B cell (primary cell): ENCODE measurements at regions not wholly inside any gene's neighbourhood (a gene's known extent, or its start where the extent isn't known, plus 50 kb on each side); places are given as distances from the start of the nearest gene placed in this dataset.

Experiments
- ATAC-seq: fragments of 200-7000 bp; cut with Tn5 transposase; one replicate; pipeline ENCODE4 v1.10.0; 2021; ENCODE audit warnings: low read depth, mild to moderate bottlenecking, moderate number of reproducible peaks, moderate library complexity
- CTCF ChIA-PET: fragments of 350-600 bp; sonication (Branson Sonifier 250); formaldehyde crosslinking; loops from one replicate; lab custom pipeline; 2021; ENCODE audit warnings: antibody characterized with exemption, inconsistent platforms; lab: Charles Lee
- POLR2A ChIA-PET: fragments of 350-600 bp; sonication (Branson Sonifier 250); formaldehyde crosslinking; loops from one replicate; lab custom pipeline; 2021; ENCODE audit warnings: antibody characterized with exemption; lab: Charles Lee
- DNase-seq: peaks from one replicate; pipeline ENCODE4 v3.0.0; 2013
- H2AFZ ChIP-seq: 2 replicates; pipeline ENCODE4 v1.6.1; 2012; ENCODE audit warnings: mild to moderate bottlenecking, low read depth, low read length; ENCODE audit not compliant: insufficient read depth, poor library complexity, severe bottlenecking
- H3K27ac ChIP-seq, 2 donors: 1 replicate in 1 of 2; 2 replicates in 1 of 2; pipeline ENCODE4 v1.5.1; 2012 to 2013; ENCODE audit warnings: low read length in 2 of 2, mild to moderate bottlenecking in 2 of 2, moderate library complexity in 1 of 2
- H3K27me3 ChIP-seq, 4 experiments: fragments of 200-600 bp in 1 of 4; sonication (generic) in 1 of 4; replicated peaks in 1 of 4; 1 replicate in 2 of 4; 2 replicates in 2 of 4; pipeline versions ENCODE4 v1.6.1 to v1.7.0; 2013 to 2016; ENCODE audit warnings: low read length in 3 of 4, mild to moderate bottlenecking in 2 of 4, mixed read lengths in 1 of 4, moderate library complexity in 1 of 4; ENCODE audit not compliant: insufficient read depth in 4 of 4, control insufficient read depth in 3 of 4; ENCODE audit errors: control extremely low read depth in 1 of 4
- H3K36me3 ChIP-seq, 2 experiments: replicated peaks in 1 of 2; 1 replicate in 1 of 2; 2 replicates in 1 of 2; pipeline versions ENCODE4 v1.6.1 to v1.7.1; 2013; ENCODE audit warnings: low read length in 1 of 2; ENCODE audit not compliant: insufficient read depth in 2 of 2, control insufficient read depth in 1 of 2; ENCODE audit errors: control extremely low read depth in 1 of 2, extremely low read depth in 1 of 2
- H3K4me1 ChIP-seq, 2 donors: fragments of 200-600 bp in 1 of 2; sonication (generic) in 1 of 2; 1 replicate in 1 of 2; 2 replicates in 1 of 2; pipeline versions ENCODE4 v1.5.1 to v1.6.1; 2013 to 2017; ENCODE audit warnings: low read length in 2 of 2; ENCODE audit not compliant: control insufficient read depth in 2 of 2, insufficient read depth in 2 of 2
- H3K4me2 ChIP-seq: replicated peaks from 2 replicates; pipeline ENCODE3; 2012; ENCODE audit warnings: mild to moderate bottlenecking, low read depth, low read length; ENCODE audit not compliant: poor library complexity, severe bottlenecking
- H3K4me3 ChIP-seq, 5 experiments: fragments of 200-600 bp in 1 of 5; sonication (generic) in 1 of 5; 1 replicate in 3 of 5; 2 replicates in 2 of 5; pipeline versions ENCODE4 v1.5.1 to v1.7.0; 2011 to 2016; ENCODE audit warnings: low read length in 4 of 5, mild to moderate bottlenecking in 4 of 5, low read depth in 2 of 5, control low read depth in 1 of 5, moderate library complexity in 1 of 5; ENCODE audit not compliant: insufficient read depth in 1 of 5; ENCODE audit errors: control extremely low read depth in 1 of 5, extremely low read depth in 1 of 5
- H3K79me2 ChIP-seq: fragments of 200-600 bp; sonication (generic); one replicate; pipeline ENCODE4 v1.6.0; 2016; ENCODE audit warnings: low read length; ENCODE audit not compliant: control insufficient read depth, insufficient read depth
- H3K9ac ChIP-seq: fragments of 200-600 bp; sonication (generic); 2 replicates; pipeline ENCODE4 v1.6.1; 2017; ENCODE audit warnings: mild to moderate bottlenecking, low read length, moderate library complexity
- H3K9me3 ChIP-seq, 3 donors: one replicate each; pipeline versions ENCODE4 v1.6.1 to v1.7.1; 2013; ENCODE audit warnings: low read length in 2 of 3; ENCODE audit not compliant: control insufficient read depth in 2 of 3, insufficient read depth in 1 of 3; ENCODE audit errors: control extremely low read depth in 1 of 3
- H4K20me1 ChIP-seq: 2 replicates; pipeline ENCODE4 v1.6.0; 2012; ENCODE audit warnings: mild to moderate bottlenecking, low read length; ENCODE audit not compliant: insufficient read depth, control insufficient read depth, poor library complexity, severe bottlenecking
- H3K27ac Mint-ChIP-seq: one replicate; pipeline ENCODE4 v1.8.0; 2021; ENCODE audit warnings: mixed read lengths
- H3K27me3 Mint-ChIP-seq: one replicate; pipeline ENCODE4 v1.8.0; 2021; ENCODE audit warnings: mixed read lengths
- H3K4me1 Mint-ChIP-seq: one replicate; pipeline ENCODE4 v1.8.0; 2021; ENCODE audit warnings: mixed read lengths
- H3K4me3 Mint-ChIP-seq: one replicate; pipeline ENCODE4 v1.8.0; 2021; ENCODE audit warnings: mixed read lengths
- H3K9me3 Mint-ChIP-seq: one replicate; pipeline ENCODE4 v1.8.0; 2022; ENCODE audit warnings: mixed read lengths; ENCODE audit not compliant: insufficient read depth
- EZH2 ChIP-seq: IDR thresholded peaks from 2 replicates; pipeline ENCODE4 v1.6.1; 2012; ENCODE audit warnings: borderline replicate concordance, low read depth, mild to moderate bottlenecking, moderate library complexity, low read length; ENCODE audit not compliant: insufficient read depth, poor library complexity, severe bottlenecking
- WGBS: methylation state at CpG from one replicate; pipeline ENCODE4 v1.1.5; 2013; ENCODE audit warnings: missing lambda C conversion rate; ENCODE audit not compliant: insufficient coverage; 5-methylcytosine and 5-hydroxymethylcytosine counted together
- intact Hi-C: fragments of 100-400 bp; cut with micrococcal nuclease; formaldehyde crosslinking; loops from one replicate; pipeline ENCODE4 v1.10.0; 2022
- TF ChIP-seq, protein P1 (sequence below): fragments of 200-600 bp; IDR thresholded peaks from one replicate; pipeline ENCODE4 v1.8.0; 2022; ENCODE audit warnings: antibody characterized with exemption, mild to moderate bottlenecking

DNA sequence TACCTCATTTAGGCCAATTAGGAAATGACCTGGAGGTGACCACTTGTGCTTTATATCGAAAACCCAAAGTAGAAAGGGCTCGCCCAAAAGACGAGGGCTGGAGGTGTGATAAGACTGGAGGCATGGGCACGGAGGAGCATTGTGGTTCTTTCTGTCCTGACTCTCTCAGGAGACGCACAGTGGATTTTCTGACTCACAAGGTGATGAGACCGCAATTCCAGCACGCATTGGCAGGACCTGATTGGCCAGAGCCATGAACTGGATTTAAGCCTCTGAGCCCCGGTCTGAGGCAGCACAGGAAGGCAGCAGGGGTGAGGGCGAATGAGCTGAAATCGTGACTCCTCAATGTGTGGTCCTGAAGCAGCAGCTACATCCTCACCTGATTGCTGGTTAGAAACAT lies 559.1 kb upstream of the SALL1 start:
- Histone ChIP-seq H3K9me3 (peaks cover 0 to 9% (median 0%) of the 10 kb centered on the region in 3 donors), H3K79me2 (no peaks in the 10 kb centered on the region), H3K4me1 (no peaks in the 10 kb centered on the region), H3K9ac (no peak overlapping the region), H3K4me3 (no peak overlapping the region), H3K36me3 (no peaks in the 10 kb centered on the region), H4K20me1 (no peaks in the 10 kb centered on the region), H2AFZ (no peak overlapping the region), H3K27me3 (no peaks in the 10 kb centered on the region), H3K4me2 (no peak overlapping the region), H3K27ac (no peak overlapping the region)
- TF ChIP-seq, protein P1, sequence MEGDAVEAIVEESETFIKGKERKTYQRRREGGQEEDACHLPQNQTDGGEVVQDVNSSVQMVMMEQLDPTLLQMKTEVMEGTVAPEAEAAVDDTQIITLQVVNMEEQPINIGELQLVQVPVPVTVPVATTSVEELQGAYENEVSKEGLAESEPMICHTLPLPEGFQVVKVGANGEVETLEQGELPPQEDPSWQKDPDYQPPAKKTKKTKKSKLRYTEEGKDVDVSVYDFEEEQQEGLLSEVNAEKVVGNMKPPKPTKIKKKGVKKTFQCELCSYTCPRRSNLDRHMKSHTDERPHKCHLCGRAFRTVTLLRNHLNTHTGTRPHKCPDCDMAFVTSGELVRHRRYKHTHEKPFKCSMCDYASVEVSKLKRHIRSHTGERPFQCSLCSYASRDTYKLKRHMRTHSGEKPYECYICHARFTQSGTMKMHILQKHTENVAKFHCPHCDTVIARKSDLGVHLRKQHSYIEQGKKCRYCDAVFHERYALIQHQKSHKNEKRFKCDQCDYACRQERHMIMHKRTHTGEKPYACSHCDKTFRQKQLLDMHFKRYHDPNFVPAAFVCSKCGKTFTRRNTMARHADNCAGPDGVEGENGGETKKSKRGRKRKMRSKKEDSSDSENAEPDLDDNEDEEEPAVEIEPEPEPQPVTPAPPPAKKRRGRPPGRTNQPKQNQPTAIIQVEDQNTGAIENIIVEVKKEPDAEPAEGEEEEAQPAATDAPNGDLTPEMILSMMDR = no peak
- TF ChIP-seq EZH2 = no peak
- DNase-seq (no peak), ATAC-seq (no peak)
- peaks cover 8% of the 10 kb centered on the region for H3K9me3 Mint-ChIP-seq
- CTCF ChIA-PET = interaction anchor here (0.7 kb wide), 1 partner anchor 89 kb away, joined by 3 read pairs; no protein-coding TSS in a partner anchor
- H3K27ac Mint-ChIP-seq = no peak overlapping the region
- POLR2A ChIA-PET = no interaction called here
- 88% methylated on average over 8 of the region's 10 CpGs for WGBS
- intact Hi-C loops = no loop called here
- no peaks in the 10 kb centered on the region for H3K27me3 Mint-ChIP-seq
- H3K4me1 Mint-ChIP-seq = no peaks in the 10 kb centered on the region
- no peak overlapping the region for H3K4me3 Mint-ChIP-seq

DNA sequence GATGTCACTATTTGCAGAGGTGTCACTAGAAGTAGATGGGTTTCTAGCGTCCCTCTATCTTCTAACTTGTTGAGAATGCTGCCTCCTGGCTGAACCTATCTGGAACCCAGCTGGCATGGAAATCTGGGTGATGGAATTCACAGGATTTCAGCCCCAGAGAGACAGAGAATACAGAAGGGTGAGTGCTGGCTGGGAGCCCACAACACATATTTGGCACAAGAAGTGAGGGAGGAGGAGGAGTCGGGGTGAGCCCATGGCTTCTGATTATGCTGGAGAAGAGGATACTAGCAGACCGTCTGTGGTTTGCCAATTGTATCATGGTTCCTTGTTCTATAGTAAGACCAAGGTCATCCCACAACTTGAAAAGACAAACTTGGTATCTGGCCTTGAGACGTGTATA lies 557.8 kb upstream of the SALL1 start:
- Mint-ChIP-seq H3K27me3 (no peaks in the 10 kb centered on the region), H3K27ac (no peak overlapping the region), H3K4me3 (no peak overlapping the region), H3K9me3 (peaks cover 5% of the 10 kb centered on the region), H3K4me1 (no peaks in the 10 kb centered on the region)
- H3K9ac ChIP-seq = no peak overlapping the region
- POLR2A ChIA-PET = no interaction called here
- no peak for TF ChIP-seq EZH2
- H2AFZ ChIP-seq = no peak overlapping the region
- H3K36me3 ChIP-seq = no peaks in the 10 kb centered on the region
- no peak for ATAC-seq
- H3K27ac ChIP-seq = no peak overlapping the region
- CTCF ChIA-PET = no interaction called here
- H3K27me3 ChIP-seq = no peaks in the 10 kb centered on the region
- no peak overlapping the region for H3K4me2 ChIP-seq
- H3K9me3 ChIP-seq = peaks cover 0 to 9% (median 0%) of the 10 kb centered on the region in 3 donors
- H3K4me1 ChIP-seq = no peaks in the 10 kb centered on the region
- H3K4me3 ChIP-seq = no peak overlapping the region
- intact Hi-C loops = no loop called here
- no peak for DNase-seq
- no peaks in the 10 kb centered on the region for H3K79me2 ChIP-seq
- no peaks in the 10 kb centered on the region for H4K20me1 ChIP-seq
- WGBS = 82% methylated on average over 1 of the region's 4 CpGs
